IMR-90 (cell line): ENCODE measurements at regions not wholly inside any gene's neighbourhood (a gene's known extent, or its start where the extent isn't known, plus 50 kb on each side); places are given as distances from the start of the nearest gene placed in this dataset.
"Not testable (repeated sequence)": the region's sequence is repeated elsewhere in the genome, so short reads cannot be mapped to it uniquely, and the experiment has no call there.

ENCODE experiments used
- ATAC-seq: fragments of 200-7000 bp; cut with Tn5 transposase; 2 replicates; pipeline ENCODE4 v1.9.1; 2020; ENCODE audit warnings: low read depth, mild to moderate bottlenecking, moderate library complexity
- BruUV-seq: library from RNA; stranded (reverse); fragments of 400-500 nt; replicated peaks from 2 replicates; lab custom pipeline; 2021; lab: Mats Ljungman, UMichigan
- CTCF ChIA-PET: fragments of 300-600 bp; formaldehyde crosslinking; extraction: SDS; loops from one replicate; lab custom pipeline; 2021; ENCODE audit warnings: antibody characterized with exemption; lab: Yijun Ruan, JAX
- POLR2A ChIA-PET: fragments of 300-600 bp; sonication (Branson Sonifier 250); formaldehyde crosslinking; loops from one replicate; lab custom pipeline; 2022; ENCODE audit warnings: antibody characterized with exemption; ENCODE audit not compliant: unreplicated experiment; lab: Charles Lee
- DNase-seq: peaks from one replicate; pipeline ENCODE4 v3.0.0; 2013
- H2AFZ ChIP-seq: replicated peaks from 2 replicates; pipeline ENCODE3; 2013; ENCODE audit warnings: low read length, mild to moderate bottlenecking; ENCODE audit not compliant: poor library complexity
- H2AK5ac ChIP-seq: 2 replicates; pipeline ENCODE4 v1.6.1; 2013; ENCODE audit warnings: low read depth, low read length, inconsistent platforms
- H2AK9ac ChIP-seq: replicated peaks from 2 replicates; pipeline ENCODE3; 2013; ENCODE audit warnings: mild to moderate bottlenecking, low read depth, low read length, moderate library complexity; ENCODE audit not compliant: poor library complexity
- H2BK120ac ChIP-seq: 2 replicates; pipeline ENCODE4 v1.6.1; 2013; ENCODE audit warnings: low read depth, low read length, inconsistent platforms
- H2BK15ac ChIP-seq: 3 replicates; pipeline ENCODE4 v1.6.1; 2013; ENCODE audit warnings: low read depth, low read length, inconsistent platforms
- H2BK20ac ChIP-seq: 2 replicates; pipeline ENCODE4 v1.6.1; 2013; ENCODE audit warnings: low read depth, mild to moderate bottlenecking, inconsistent platforms, low read length, moderate library complexity
- H2BK5ac ChIP-seq: 2 replicates; pipeline ENCODE4 v1.6.1; 2013; ENCODE audit warnings: mild to moderate bottlenecking, low read depth, low read length, inconsistent platforms; ENCODE audit not compliant: poor library complexity, severe bottlenecking
- H3K14ac ChIP-seq: replicated peaks from 2 replicates; pipeline ENCODE4 v1.6.1; 2013; ENCODE audit warnings: low read depth, low read length, inconsistent platforms
- H3K18ac ChIP-seq: 2 replicates; pipeline ENCODE4 v1.6.1; 2013; ENCODE audit warnings: low read depth, low read length, control low read depth
- H3K23ac ChIP-seq: 2 replicates; pipeline ENCODE4 v1.6.1; 2013; ENCODE audit warnings: low read depth, low read length, inconsistent platforms
- H3K27ac ChIP-seq: 2 replicates; pipeline ENCODE4 v1.5.1; 2013; ENCODE audit warnings: mild to moderate bottlenecking, control low read depth, low read length; ENCODE audit not compliant: insufficient read depth
- H3K27me3 ChIP-seq: 2 replicates; pipeline ENCODE4 v1.6.1; 2013; ENCODE audit warnings: low read length; ENCODE audit not compliant: control insufficient read depth, insufficient read depth
- H3K36me3 ChIP-seq: 2 replicates; pipeline ENCODE4 v1.6.1; 2013; ENCODE audit warnings: low read length, mixed read lengths; ENCODE audit not compliant: control insufficient read depth, insufficient read depth
- H3K4ac ChIP-seq: 2 replicates; pipeline ENCODE4 v1.6.1; 2013; ENCODE audit warnings: low read depth, low read length, inconsistent platforms
- H3K4me1 ChIP-seq: 2 replicates; pipeline ENCODE4 v1.6.1; 2013; ENCODE audit warnings: low read length, mixed read lengths; ENCODE audit not compliant: control insufficient read depth, insufficient read depth
- H3K4me2 ChIP-seq: 2 replicates; pipeline ENCODE4 v1.6.1; 2013; ENCODE audit warnings: low read depth, mild to moderate bottlenecking, control low read depth, low read length, moderate library complexity
- H3K4me3 ChIP-seq: 2 replicates; pipeline ENCODE4 v1.5.1; 2013; ENCODE audit warnings: low read depth, mild to moderate bottlenecking, control low read depth, low read length, moderate library complexity; ENCODE audit not compliant: insufficient read depth
- H3K56ac ChIP-seq: 2 replicates; pipeline ENCODE4 v1.6.1; 2013; ENCODE audit warnings: low read length, inconsistent platforms; ENCODE audit not compliant: insufficient read depth; ENCODE audit errors: extremely low read depth
- H3K79me1 ChIP-seq, 2 experiments: 2 replicates each; pipeline ENCODE4 v1.6.1; 2013; ENCODE audit warnings: low read length in 2 of 2, inconsistent platforms in 1 of 2, low read depth in 1 of 2
- H3K9ac ChIP-seq: 2 replicates; pipeline ENCODE4 v1.6.1; 2013; ENCODE audit warnings: low read depth, low read length, control low read depth
- H3K9me1 ChIP-seq: 2 replicates; pipeline ENCODE4 v1.6.1; 2013; ENCODE audit warnings: low read length, inconsistent platforms; ENCODE audit not compliant: insufficient read depth
- H3K9me3 ChIP-seq: 2 replicates; pipeline ENCODE4 v1.6.1; 2013; ENCODE audit warnings: low read length; ENCODE audit not compliant: control insufficient read depth, insufficient read depth
- H4K20me1 ChIP-seq: 2 replicates; pipeline ENCODE4 v1.6.1; 2013; ENCODE audit warnings: low read length, inconsistent platforms; ENCODE audit not compliant: insufficient read depth
- H4K5ac ChIP-seq: 2 replicates; pipeline ENCODE4 v1.6.1; 2013; ENCODE audit warnings: mild to moderate bottlenecking, low read depth, low read length, control low read depth
- H4K8ac ChIP-seq, 2 experiments: 2 replicates each; pipeline ENCODE4 v1.6.1; 2013; ENCODE audit warnings: low read depth in 2 of 2, low read length in 2 of 2, control low read depth in 1 of 2, inconsistent platforms in 1 of 2
- H4K91ac ChIP-seq: 2 replicates; pipeline ENCODE4 v1.6.1; 2013; ENCODE audit warnings: low read depth, low read length, inconsistent platforms; ENCODE audit not compliant: insufficient read depth
- WGBS, 2 experiments: methylation state at CpG; one replicate each; pipeline versions ENCODE4 v1.1.5 to v1.1.7; 2013; ENCODE audit warnings: missing lambda C conversion rate in 2 of 2; ENCODE audit not compliant: insufficient read length in 1 of 2; ENCODE audit errors: extremely low coverage in 2 of 2; 5-methylcytosine and 5-hydroxymethylcytosine counted together
- dilution Hi-C: fragments of 300-500 bp; cut with HindIII; formaldehyde crosslinking; loops from one replicate; pipeline ENCODE4 v1.14.3; 2018; ENCODE audit warnings: low sequenced_read_pairs; ENCODE audit not compliant: unreplicated experiment
- in situ Hi-C: fragments of 300-500 bp; cut with MboI; formaldehyde crosslinking; loops from 3 replicates; pipeline ENCODE4 v1.14.3; 2019; ENCODE audit warnings: low sequenced_read_pairs, inconsistent platforms, mixed read lengths
- intact Hi-C: fragments of 100-400 bp; cut with micrococcal nuclease; formaldehyde crosslinking; loops from 2 replicates; pipeline ENCODE4 v1.10.0; 2022

DNA sequence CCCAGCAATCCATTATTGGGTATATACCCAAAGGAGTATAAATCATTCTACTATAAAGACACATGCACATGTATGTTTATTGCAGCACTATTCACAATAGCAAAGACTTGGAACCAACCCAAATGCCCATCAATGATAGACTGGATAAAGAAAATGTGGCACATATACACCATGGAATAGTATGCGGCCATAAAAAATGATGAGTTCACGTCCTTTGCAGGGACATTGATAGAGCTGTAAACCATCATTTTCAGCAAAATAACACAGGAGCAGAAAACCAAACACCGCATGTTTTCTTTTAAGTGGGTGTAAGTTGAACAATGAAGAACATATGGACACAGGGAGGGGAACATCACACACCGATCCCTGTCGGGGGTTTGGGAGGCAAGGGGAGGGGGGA, 56.7 kb downstream of the PALS2 start:
- H4K5ac ChIP-seq, H3K4me1 ChIP-seq, H2AFZ ChIP-seq, ATAC-seq, DNase-seq, H3K18ac ChIP-seq, H3K4me3 ChIP-seq, H4K91ac ChIP-seq, H3K79me1 ChIP-seq, H3K9ac ChIP-seq, H4K8ac ChIP-seq, H3K4ac ChIP-seq, H2BK15ac ChIP-seq, H3K36me3 ChIP-seq, H2AK5ac ChIP-seq, H2AK9ac ChIP-seq, H4K20me1 ChIP-seq, H3K27me3 ChIP-seq, H3K23ac ChIP-seq, POLR2A ChIA-PET, BruUV-seq, H3K27ac ChIP-seq, H3K9me3 ChIP-seq, H3K56ac ChIP-seq, H2BK20ac ChIP-seq, H3K14ac ChIP-seq, dilution Hi-C loops, H3K9me1 ChIP-seq, intact Hi-C loops, H3K4me2 ChIP-seq, in situ Hi-C loops, H2BK120ac ChIP-seq, H2BK5ac ChIP-seq: not testable (repeated sequence)
- CTCF ChIA-PET: interaction anchor here (0.6 kb wide), 1 partner anchor 35 kb away, joined by 3 read pairs; no protein-coding TSS in a partner anchor
- WGBS, 2 experiments: 100% methylated on average over 2 of the region's 5 CpGs; no CpG with 5 or more reads in 1 of the 2 experiments
